ENCODE measurements at regions not wholly inside any gene's neighbourhood (a gene's known extent, or its start where the extent isn't known, plus 50 kb on each side); places are given as distances from the start of the nearest gene placed in this dataset.

- Histone ChIP-seq H3K4me3 (ENCODE audit: low read depth, low read length) (no peak overlapping the region), H3K27ac (no peak overlapping the region), H3K27me3 (replicated peaks) (no peaks in the 10 kb centered on the region), H3K36me3 (replicated peaks) (no peaks in the 10 kb centered on the region)
- DNase-seq = no peak
- in situ Hi-C loops (cut with HindIII; ENCODE audit: low pct_ligation_motif_present, low sequenced_read_pairs) = no loop called here
- TF ChIP-seq CTCF (IDR thresholded peaks at IDR 0.05; ENCODE audit: low read depth, low read length, missing control alignments) = no peak
Measured at GRCh38 chr15:29203718-29204368, 65.8 kb downstream of the NSMCE3 start.

- Histone ChIP-seq H3K36me3 (replicated peaks) (no peaks in the 10 kb centered on the region), H3K27me3 (replicated peaks) (no peaks in the 10 kb centered on the region), H3K4me3 (ENCODE audit: low read depth, low read length) (no peak overlapping the region), H3K27ac (no peak overlapping the region)
- TF ChIP-seq CTCF (IDR thresholded peaks at IDR 0.05; ENCODE audit: low read depth, low read length, missing control alignments) = no peak
- DNase-seq = no peak
- in situ Hi-C loops (cut with HindIII; ENCODE audit: low pct_ligation_motif_present, low sequenced_read_pairs) = no loop called here
Measured at GRCh38 chr15:29196722-29197121, 72.9 kb downstream of the NSMCE3 start.

GRCh38 chr15:29196290-29196689 is 73.3 kb downstream of the NSMCE3 start:
- H3K36me3 ChIP-seq (replicated peaks) = no peaks in the 10 kb centered on the region
- no peak overlapping the region for H3K27ac ChIP-seq
- in situ Hi-C loops (cut with HindIII; ENCODE audit: low pct_ligation_motif_present, low sequenced_read_pairs) = no loop called here
- no peak for TF ChIP-seq CTCF (IDR thresholded peaks at IDR 0.05; ENCODE audit: low read depth, low read length, missing control alignments)
- no peak for DNase-seq
- H3K27me3 ChIP-seq (replicated peaks) = no peaks in the 10 kb centered on the region
- no peak overlapping the region for H3K4me3 ChIP-seq (ENCODE audit: low read depth, low read length)

GRCh38 chr15:29194866-29195265 is 74.8 kb downstream of the NSMCE3 start:
- no peak overlapping the region for H3K27ac ChIP-seq
- no peak overlapping the region for H3K4me3 ChIP-seq (ENCODE audit: low read depth, low read length)
- in situ Hi-C loops (cut with HindIII; ENCODE audit: low pct_ligation_motif_present, low sequenced_read_pairs) = no loop called here
- no peaks in the 10 kb centered on the region for H3K36me3 ChIP-seq (replicated peaks)
- no peak for DNase-seq
- H3K27me3 ChIP-seq (replicated peaks) = no peaks in the 10 kb centered on the region
- no peak for TF ChIP-seq CTCF (IDR thresholded peaks at IDR 0.05; ENCODE audit: low read depth, low read length, missing control alignments)

GRCh38 chr15:29183071-29183831 is 86.4 kb downstream of the NSMCE3 start:
- Histone ChIP-seq H3K36me3 (replicated peaks) (no peaks in the 10 kb centered on the region), H3K4me3 (ENCODE audit: low read depth, low read length) (no peak overlapping the region), H3K27me3 (replicated peaks) (no peaks in the 10 kb centered on the region), H3K27ac (no peak overlapping the region)
- in situ Hi-C loops (cut with HindIII; ENCODE audit: low pct_ligation_motif_present, low sequenced_read_pairs) = no loop called here
- peak; percentile 12 for DNase-seq
- no peak for TF ChIP-seq CTCF (IDR thresholded peaks at IDR 0.05; ENCODE audit: low read depth, low read length, missing control alignments)

All from brain microvascular endothelial cell (primary cell).